EH (cell line): ENCODE measurements at regions not wholly inside any gene's neighbourhood (a gene's known extent, or its start where the extent isn't known, plus 50 kb on each side); places are given as distances from the start of the nearest gene placed in this dataset.
"Not testable (repeated sequence)": the region's sequence is repeated elsewhere in the genome, so short reads cannot be mapped to it uniquely, and the experiment has no call there.

Source experiments
- DNase-seq: peaks from one replicate; pipeline ENCODE4 v3.0.0-alpha.2; 2015; ENCODE audit warnings: low read depth

- no peak for DNase-seq
Observed at GRCh38 chr4:18669390-18669789, 647.8 kb upstream of the LCORL start.

DNA sequence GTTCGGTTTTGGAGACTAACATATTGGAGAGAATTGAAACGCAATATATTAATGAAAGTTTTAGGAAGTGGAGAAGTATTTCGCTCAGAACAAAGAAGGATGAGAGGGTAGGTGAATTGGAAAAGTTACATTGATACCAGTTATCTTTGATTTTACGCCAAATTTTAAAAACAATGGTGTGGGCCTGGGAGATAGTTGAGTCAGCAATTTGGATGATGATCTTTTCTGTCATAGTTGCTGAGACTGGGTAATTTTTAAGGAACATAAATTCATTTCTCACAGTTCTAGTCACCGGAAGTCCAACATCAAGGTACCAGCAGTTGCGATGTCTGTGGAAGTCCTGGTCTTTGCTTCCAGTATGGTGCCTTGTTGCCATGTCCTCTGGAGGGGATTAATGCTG is 644.8 kb upstream of the LCORL start:
- DNase-seq, result no peak

DNA sequence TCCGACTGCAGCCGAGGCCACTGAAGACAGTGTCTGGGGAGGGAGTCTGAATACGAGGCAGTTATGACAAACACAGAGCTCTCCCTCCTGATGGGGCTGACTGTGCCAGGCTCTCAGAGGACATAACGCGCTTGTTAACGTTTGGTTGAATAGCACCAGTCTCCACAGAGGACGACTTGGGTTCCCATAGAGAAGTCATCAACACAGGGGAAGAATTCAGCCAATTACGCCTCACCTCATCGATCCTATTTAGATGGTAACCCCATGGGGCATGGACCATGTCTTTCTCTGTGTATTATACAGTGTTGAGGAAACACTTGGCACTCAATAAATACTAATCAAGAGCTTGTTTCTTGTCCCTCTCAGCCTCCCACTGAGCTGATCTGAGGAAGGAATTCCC is 642.6 kb upstream of the LCORL start:
- no peak for DNase-seq

- no peak for DNase-seq
Observed at GRCh38 chr4:18645351-18645750, 623.8 kb upstream of the LCORL start.

DNA sequence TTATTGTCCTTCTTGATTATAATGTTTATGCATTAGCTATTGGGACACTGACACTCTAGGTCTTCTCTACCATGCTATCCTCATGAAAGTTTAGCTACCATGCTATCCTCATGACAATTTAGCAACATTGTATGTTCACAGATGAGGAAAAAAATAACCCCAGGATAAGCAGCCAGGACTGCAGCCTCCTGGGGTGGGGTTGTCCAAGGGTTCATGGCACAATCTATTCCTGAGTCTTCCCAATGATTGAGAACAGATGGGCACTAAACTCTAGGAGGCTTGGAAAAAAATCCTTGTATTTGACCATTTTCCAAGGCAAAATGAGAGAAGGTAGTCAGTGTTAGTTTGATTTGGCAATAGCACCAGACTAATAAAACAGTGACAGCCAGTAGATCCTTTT is 619.8 kb upstream of the LCORL start:
- no peak for DNase-seq

DNA sequence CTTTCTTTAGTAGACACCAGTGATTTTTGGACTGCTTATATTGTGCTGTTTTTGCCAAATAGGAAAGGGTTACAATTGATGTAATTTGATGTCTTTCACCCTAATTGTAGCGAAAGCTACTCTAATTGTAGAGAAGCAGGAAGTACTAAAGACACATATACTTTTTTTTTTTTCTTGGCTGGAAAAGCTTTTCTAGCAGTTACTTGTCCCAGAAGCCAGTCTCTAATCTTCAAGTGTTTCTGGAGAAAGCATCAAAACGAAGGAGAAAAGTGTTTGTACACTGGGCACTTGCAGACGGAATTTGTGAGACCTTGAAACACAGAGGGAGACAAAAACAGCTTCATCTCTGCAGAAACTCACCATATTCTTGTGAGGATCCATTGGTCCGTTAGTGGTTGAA is 616.5 kb upstream of the LCORL start:
- DNase-seq, result no peak

DNA sequence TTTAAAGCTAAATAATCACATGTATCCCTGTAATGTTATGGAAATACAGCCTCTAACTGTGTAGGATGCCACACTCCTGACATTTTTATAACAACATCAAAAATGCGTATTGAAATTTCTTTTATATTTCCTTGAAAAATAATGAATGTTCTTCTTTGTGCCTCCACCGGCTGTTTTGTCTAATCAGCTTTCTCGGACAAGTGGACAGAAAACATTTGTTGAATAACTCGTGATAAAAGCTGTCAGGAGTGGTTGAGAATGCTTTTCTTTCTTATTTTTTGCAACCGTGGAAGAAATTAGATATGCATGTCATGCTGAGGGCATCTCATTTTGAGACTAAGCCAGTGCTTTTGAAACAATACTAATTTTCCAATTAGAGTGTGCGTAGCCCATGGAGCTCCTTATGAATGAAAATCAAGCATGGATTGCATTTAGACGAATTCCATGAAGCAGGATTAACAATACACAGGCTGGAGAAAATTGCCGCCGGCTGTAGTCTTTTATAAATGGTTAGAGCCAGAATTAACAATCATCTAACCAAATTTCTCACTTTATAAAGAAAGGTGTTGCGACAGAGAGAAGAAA is 614.5 kb upstream of the LCORL start:
- DNase-seq, result no peak

DNA sequence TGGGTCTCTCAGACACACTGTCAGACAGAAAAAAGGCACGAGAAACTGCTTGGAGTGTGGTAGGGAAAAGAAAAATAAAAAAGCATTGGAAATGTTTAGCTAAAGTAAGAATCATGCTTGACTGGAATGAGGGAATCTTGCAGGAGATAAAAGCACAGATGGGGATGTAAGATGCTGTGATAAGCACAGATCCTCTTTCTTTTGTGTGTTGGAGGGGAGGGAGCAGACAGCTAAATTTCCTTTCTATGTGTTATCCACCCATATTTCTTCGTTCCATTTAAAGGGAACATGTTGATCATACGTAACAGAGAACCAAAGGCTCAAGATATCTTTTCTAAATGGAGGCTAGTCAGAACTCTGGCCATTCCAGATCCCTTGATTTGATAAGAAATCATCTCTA is 614.0 kb upstream of the LCORL start:
- no peak for DNase-seq

DNA sequence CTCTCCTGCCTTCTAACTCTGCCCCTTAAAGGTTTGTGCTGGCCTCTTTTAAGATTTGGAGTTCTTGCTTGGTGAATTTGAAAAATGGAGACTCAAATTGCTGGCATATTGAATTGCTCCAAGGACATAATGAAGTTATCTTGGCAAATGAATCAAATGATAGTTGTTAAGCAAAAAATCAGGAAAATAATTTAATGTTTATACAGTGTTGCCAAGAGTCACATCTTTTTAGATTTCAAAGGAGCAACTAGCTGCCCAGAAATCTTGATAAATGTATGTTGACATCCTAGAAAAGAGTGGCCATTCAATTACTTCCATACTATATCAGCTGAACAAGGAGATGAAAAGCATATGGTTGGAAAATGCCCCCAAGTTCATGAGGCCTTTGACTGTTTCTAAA is 610.0 kb upstream of the LCORL start:
- no peak for DNase-seq

- DNase-seq, result no peak
Observed at GRCh38 chr4:18630218-18631110, 608.9 kb upstream of the LCORL start.

DNA sequence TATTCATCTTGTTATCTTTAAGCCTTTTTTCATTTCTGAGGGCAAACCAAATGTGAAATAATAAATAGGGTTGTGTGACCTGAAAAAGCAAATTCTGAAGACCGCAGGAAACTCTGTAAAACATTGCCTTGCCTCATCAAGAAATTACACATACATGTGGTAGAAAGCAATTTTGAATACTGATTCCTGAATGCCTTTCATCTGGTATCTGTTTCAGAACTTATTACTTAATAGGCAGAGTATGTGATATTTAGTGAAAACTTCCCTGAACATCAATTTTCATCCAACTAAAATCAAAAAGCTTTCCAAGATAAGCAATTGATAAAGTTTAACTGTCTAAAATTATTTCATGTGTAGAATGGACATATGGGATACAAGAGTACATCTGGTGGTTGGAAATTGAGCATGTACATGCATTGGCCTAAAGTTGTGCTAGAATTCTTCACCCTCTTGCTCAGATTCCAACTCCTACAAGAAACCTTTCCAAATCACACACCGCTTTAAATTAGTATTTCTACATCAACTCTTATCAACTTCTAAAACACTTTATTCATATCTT is 606.0 kb upstream of the LCORL start:
- DNase-seq, result no peak

DNA sequence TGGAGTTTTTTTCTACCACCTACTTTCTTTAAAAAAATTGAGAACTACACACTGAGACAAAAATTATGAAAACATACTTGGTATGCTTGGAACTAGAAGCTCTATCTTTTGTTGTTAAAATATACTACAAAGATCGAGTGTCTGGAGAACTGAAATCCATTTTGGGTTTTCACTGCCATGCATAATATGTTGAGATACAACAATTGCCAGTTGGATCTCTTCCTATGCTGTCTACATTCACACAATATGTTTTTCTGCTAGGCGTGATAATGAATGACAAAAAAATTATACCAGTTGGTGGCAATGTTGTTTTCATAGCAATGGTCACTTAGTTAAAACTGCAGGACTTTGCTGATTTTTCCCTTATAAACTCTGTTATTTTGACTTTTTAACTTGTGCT is 605.4 kb upstream of the LCORL start:
- no peak for DNase-seq

DNA sequence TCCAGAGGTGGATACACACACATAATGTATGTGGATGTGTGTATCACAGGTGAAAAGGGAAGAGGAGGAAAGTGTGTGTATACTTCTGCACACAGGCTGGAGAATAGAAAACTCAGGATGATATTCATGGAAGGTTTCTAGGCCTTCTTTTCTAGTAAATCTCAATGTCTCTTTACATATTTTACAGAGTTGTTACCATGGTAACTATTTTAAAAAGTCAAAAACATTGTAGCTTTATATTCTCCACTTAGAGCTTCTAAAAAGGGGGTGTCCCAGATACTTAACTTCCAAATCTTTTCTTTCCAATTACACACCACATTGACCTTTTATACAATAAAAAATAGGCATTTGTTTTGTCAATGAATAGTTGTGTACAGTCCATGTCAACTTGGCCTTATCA is 604.8 kb upstream of the LCORL start:
- no peak for DNase-seq

DNA sequence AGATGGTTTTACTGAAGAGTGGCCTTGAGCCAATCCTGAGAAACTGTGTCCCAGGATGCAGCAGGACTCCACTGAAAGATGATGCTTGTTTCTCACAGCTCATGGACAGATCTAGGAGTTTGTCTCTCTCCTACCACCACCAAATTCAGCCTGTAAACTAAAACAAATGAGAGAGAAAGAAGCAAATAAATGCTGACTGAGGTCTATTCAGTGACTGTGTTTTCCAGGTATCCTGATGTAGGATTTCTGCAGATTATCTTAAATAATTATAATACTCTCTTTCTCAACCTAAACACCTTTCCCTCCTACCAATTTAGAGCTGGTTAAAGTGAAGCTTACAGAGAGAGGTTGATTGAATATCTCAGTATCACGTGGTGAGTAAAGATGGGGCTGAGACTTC is 599.6 kb upstream of the LCORL start:
- DNase-seq, result no peak

DNA sequence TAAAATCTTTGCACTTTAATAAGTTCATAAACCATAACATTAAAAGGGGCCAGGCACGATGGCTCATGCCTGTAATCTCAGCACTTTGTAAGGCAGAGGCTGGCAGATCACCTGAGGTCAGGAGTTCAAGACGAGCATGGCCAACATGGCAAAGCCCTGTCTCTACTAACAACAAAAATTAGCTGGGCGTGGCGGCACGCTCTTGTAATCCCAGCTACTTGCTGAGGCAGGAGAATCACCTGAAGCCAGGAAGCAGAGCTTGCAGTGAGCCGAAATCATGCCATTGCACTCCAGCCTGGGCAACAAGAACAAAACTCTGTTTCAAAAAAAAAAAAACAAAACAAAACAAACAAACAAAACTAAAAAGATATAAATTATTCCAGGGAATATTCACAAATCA is 595.2 kb upstream of the LCORL start:
- DNase-seq, result no peak

DNA sequence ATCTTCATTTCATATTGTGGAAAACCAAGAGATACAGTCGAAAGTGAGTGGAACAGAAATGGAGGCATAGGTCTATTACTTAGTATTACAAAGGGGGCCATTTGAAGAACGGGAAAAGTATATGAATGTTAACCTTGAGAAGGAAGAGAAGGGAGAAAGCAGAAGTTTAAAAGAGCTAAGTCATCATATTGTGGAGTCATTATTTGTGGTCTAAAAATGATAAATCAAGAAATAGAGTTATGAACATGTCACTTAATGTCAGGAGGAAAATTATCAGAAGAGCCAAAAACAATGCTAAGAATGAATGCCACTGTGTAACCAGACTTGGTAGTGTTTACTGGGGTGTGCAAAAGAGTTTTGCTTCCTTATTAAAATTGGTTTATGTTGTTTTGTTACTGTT is 589.5 kb upstream of the LCORL start:
- DNase-seq, result no peak

DNA sequence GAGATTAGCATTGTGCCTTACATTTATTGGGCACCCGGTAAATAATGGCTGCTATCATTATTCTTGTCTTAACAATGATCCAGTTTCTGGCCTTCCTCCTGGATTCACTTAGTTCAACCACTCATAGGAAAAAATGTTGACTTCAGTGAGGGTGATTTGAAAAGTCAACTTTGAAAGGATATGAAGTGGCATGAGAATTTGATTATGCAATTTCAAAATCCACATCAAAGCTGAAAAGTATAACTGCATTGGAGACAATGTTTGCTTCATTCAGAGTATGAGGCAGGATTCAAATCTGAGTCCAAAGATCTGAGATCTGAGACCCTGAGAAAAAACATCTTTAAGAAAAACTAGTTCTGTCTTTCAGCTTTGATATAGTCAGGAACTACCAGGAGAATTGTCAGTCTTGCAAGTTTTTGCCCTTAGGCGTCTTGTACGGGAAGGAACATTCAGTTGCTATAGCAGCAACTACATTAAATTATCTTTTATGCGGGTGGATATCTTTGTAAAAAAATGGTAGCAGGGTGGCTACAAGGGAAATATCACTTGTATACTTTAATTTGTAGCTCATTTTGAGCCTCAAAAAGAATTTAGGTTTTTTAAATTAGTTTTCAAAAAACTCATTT is 587.5 kb upstream of the LCORL start:
- no peak for DNase-seq

DNA sequence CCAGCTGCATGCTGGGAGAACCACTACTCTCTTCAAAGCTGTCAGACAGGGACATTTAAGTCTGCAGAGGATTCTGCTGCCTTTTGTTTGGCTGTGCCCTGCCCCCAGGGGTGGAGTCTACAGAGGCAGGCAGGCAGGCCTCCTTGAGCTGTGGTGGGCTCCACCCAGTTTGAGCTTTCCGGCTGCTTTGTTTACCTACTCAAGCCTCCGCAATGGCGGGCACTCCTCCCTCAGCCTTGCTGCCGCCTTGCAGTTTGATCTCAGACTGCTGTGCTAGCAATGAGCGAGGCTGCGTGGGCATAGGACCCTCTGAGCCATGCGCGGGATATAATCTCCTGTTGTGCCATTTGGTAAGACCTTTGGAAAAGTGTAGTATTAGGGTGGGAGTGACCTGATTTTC is 581.1 kb upstream of the LCORL start:
- not testable (repeated sequence) for DNase-seq

- peak; percentile 73 for DNase-seq
Observed at GRCh38 chr4:18593297-18594002, 571.9 kb upstream of the LCORL start.

GRCh38 chr4:18582841-18583240 is 561.3 kb upstream of the LCORL start:
- no peak for DNase-seq

GRCh38 chr4:18578307-18578706 is 556.8 kb upstream of the LCORL start:
- no peak for DNase-seq

DNA sequence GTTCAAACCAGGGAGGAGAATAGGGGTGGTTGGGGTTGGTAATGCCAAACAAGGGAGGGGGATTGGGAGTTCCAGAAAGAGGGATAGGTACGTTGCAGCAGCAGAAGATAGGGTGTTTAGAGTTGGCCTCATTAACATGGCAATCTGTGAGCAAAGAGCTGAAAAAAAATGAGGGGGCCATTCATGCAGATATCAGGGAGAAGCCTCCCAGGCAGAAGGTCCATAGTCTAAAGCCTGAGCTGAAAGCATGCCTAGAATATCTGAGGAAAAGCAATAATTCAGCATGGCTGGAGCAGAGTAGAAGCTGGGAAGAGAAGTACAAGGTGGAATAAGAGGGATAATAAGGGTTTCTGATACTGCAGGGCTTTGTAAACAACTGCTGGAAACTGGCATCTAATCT is 550.9 kb upstream of the LCORL start:
- no peak for DNase-seq
